Motor neuron (in vitro differentiated cells): ENCODE measurements at regions not wholly inside any gene's neighbourhood (a gene's known extent, or its start where the extent isn't known, plus 50 kb on each side); places are given as distances from the start of the nearest gene placed in this dataset.
"Not testable (repeated sequence)": the region's sequence is repeated elsewhere in the genome, so short reads cannot be mapped to it uniquely, and the experiment has no call there.

Source experiments
- ATAC-seq, 8 experiments: fragments of 200-7000 bp; cut with Tn5 transposase; replicated peaks in 6 of 8; 2 replicates each; pipeline ENCODE4 v1.8.0; 2021; ENCODE audit warnings: mild to moderate bottlenecking in 8 of 8, moderate library complexity in 8 of 8
- H3K27ac ChIP-seq, 2 donors: fragments of 250-450 bp; sonication (Bioruptor Pico); 2 replicates each; pipeline ENCODE4 v1.9.0; 2021; ENCODE audit warnings: antibody characterized with exemption in 2 of 2, mild to moderate bottlenecking in 2 of 2, moderate library complexity in 1 of 2
- H3K4me1 ChIP-seq, 2 donors: fragments of 250-450 bp; sonication (Bioruptor Pico); replicated peaks in 1 of 2; 2 replicates each; pipeline ENCODE4 v1.6.1; 2021; ENCODE audit warnings: antibody characterized with exemption in 2 of 2, mild to moderate bottlenecking in 2 of 2, moderate library complexity in 1 of 2
- H3K4me3 ChIP-seq, 5 donors: fragments of 250-450 bp; sonication (Bioruptor Pico); 2 replicates each; pipeline ENCODE4 v1.9.0; 2021; ENCODE audit warnings: antibody characterized with exemption in 5 of 5, mild to moderate bottlenecking in 5 of 5, moderate library complexity in 4 of 5
- WGBS, 10 experiments: fragments of 450-650 bp; shearing (Covaris generic); methylation state at CpG; one replicate each; pipeline ENCODE4 v1.0.0; 2022; 5-methylcytosine and 5-hydroxymethylcytosine counted together
- in situ Hi-C, 9 experiments: fragments of 400-800 bp; cut with MboI; loops; one replicate each; pipeline ENCODE4 v1.15.0; 2021; ENCODE audit warnings: low sequenced_read_pairs in 9 of 9, low pct_unique_long_range_greater_than_20kb in 2 of 9; ENCODE audit not compliant: unreplicated experiment in 9 of 9

GRCh38 chr16:22633280-22633679 lies 122.6 kb downstream of the NPIPB5 start:
- H3K4me3 ChIP-seq, result no peak overlapping the region

GRCh38 chr16:22633799-22634198 lies 123.1 kb downstream of the NPIPB5 start:
- WGBS, 10 experiments, result 4 to 76% (median 51%) methylated on average over 2 to 3 of the region's 3 CpGs
- Histone ChIP-seq H3K4me3 (no peak overlapping the region), H3K4me1 (peaks cover 0 to 9% of the 10 kb centered on the region in 2 donors), H3K27ac (no peak overlapping the region)
- in situ Hi-C loops, result no loop called here
- peak in 3 of 8 experiments; percentile 42 to 60 (median 54) for ATAC-seq

More at GRCh38 chr16:22633280-22633679, 122.6 kb downstream of the NPIPB5 start:
- ATAC-seq, result peak in 1 of 8 experiments; percentile 6
- Histone ChIP-seq H3K4me1 (peaks cover 0 to 9% of the 10 kb centered on the region in 2 donors), H3K27ac (no peak overlapping the region)
- WGBS, 10 experiments, result 78 to 98% (median 89%) methylated on average over 2 to 5 of the region's 5 CpGs; no CpG with 5 or more reads in 1 of the 10 experiments
- in situ Hi-C loops, result no loop called here

GRCh38 chr16:22634954-22635353 lies 124.3 kb downstream of the NPIPB5 start:
- ATAC-seq, result no peak
- in situ Hi-C loops, result no loop called here
- H3K4me3 ChIP-seq, result no peak overlapping the region
- peak overlapping the region in 1 of 2 donors; percentile 53 for H3K27ac ChIP-seq
- H3K4me1 ChIP-seq, result peaks cover 0 to 9% of the 10 kb centered on the region in 2 donors

DNA sequence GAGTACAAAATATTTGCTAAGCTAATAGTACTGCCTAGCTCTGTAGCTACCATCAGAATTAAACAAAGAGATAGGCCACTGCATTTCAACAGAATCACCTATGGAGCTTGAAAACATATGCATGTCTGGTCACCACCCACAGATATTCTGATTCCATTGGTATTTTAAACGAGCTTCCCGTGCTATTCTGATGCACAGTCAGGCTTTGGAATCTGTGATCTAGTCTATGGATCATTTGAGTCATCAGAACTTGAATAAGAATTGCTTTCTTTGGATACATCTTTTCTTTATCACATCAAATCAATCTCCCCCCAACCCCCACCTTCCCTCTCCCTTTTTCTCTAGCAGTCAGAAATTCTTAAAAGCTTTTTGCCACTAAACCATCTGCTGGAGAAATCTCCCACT lies 124.7 kb downstream of the NPIPB5 start:
- Histone ChIP-seq H3K27ac (peak overlapping the region in 1 of 2 donors; percentile 31), H3K4me1 (peaks cover 0 to 9% of the 10 kb centered on the region in 2 donors), H3K4me3 (no peak overlapping the region)
- in situ Hi-C loops, result no loop called here
- 0 to 10% (median 5%) methylated on average over 2 of the region's 2 CpGs; no CpG with 5 or more reads in 1 of the 10 experiments for WGBS, 10 experiments
- peak in 5 of 8 experiments; percentile 4 to 74 (median 37) for ATAC-seq

DNA sequence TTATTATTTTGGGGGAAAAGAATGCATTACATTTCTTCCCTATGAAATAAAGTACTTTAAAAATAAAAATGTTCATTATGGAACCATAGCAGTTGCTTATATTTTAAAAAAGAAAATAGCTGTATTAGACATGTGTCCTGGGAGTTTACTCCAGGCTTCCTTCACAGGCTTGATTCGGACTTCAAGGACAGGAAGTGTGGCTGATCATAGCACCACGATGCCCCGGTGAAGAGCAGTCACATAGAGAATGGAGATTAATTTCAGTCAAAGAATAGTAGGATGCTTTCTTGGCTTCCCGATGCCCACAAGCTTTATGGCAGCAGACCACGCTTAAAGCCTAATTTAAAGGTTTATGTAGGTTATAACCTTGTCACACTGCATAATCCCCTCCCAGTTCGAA lies 125.1 kb downstream of the NPIPB5 start:
- in situ Hi-C loops, result no loop called here
- peaks cover 0 to 9% of the 10 kb centered on the region in 2 donors for H3K4me1 ChIP-seq
- peak overlapping the region in 1 of 2 donors; percentile 31 for H3K27ac ChIP-seq
- 23 to 82% (median 38%) methylated on average over 6 of the region's 6 CpGs; no CpG with 5 or more reads in 1 of the 10 experiments for WGBS, 10 experiments
- no peak for ATAC-seq
- no peak overlapping the region for H3K4me3 ChIP-seq

DNA sequence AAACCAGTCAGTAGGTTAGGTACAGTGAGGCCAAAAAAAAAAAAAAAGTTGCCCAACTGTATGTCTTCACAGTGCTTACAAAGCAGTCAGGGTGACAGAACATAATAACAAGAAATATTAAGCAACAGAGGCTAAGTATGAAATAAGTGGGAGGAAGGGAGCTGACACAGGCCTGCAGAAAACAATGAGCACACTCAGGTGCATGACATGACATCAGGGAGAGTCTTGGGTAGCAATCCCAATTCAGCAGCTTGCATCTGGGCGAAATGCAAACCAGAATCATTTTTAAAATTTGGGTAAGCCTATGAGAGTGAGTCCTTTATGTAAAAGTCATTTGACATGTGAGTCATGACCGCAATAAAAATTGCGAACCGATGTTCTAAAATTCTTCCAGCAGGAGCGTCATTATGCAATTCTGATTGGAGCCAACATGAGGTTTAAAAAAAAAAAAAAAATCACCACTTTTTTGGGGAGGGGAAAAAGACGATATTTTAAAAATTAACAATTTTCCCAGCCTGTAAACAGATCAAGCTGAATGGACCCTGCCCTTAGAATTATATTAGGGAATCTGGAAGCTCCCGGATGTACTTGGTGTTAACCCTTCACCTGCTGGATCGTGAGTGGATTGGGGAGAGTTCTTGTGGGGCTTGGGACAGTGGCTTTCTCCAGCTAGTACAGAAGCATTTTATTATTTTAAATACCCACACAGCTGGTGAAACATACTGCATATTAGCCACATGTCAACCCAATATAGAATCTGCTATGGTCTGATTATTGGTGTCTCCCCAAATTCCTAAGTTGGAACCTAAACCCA lies 127.9 kb downstream of the NPIPB5 start:
- Histone ChIP-seq H3K4me1 (peaks cover 0 to 9% of the 10 kb centered on the region in 2 donors), H3K4me3 (no peak overlapping the region), H3K27ac (no peak overlapping the region)
- WGBS, 10 experiments, result 6 to 92% (median 79%) methylated on average over 6 to 8 of the region's 8 CpGs
- in situ Hi-C loops, result no loop called here
- ATAC-seq, result peak in 4 of 8 experiments; percentile 32 to 82 (median 76)

DNA sequence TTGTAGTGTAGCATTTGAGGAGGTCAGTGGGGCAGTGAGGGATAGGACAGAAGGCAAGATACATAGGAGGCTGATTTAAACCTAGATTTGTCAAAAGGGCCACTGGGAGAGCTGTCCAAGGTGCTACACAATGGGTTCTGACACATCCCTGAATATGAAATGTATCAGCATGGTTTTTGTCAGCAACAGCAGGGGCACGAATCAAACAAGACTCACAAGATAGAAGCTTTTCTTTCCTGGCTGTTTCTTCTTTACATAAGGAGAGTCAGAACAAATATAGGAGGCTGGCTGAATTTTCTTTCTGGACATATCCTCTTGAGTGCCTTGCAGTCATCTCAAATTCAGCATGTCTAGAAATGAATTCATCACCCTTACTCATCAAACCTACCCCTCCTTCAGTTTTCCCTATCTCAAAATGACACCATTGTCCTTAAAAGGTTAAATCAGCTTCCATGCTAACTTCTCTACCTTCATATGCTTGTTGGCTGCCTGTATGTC lies 130.5 kb downstream of the NPIPB5 start:
- H3K27ac ChIP-seq, result no peak overlapping the region
- peak in 3 of 8 experiments; percentile 5 to 31 (median 13) for ATAC-seq
- in situ Hi-C loops, result no loop called here
- no peaks in the 10 kb centered on the region for H3K4me1 ChIP-seq
- 6 to 71% (median 33%) methylated on average over 1 of the region's 1 CpG; no CpG with 5 or more reads in 2 of the 10 experiments for WGBS, 10 experiments
- no peak overlapping the region for H3K4me3 ChIP-seq

GRCh38 chr16:22642416-22643088 lies 131.9 kb downstream of the NPIPB5 start:
- Histone ChIP-seq H3K4me1 (no peaks in the 10 kb centered on the region), H3K4me3 (no peak overlapping the region), H3K27ac (no peak overlapping the region)
- WGBS, 10 experiments, result 0 to 78% (median 60%) methylated on average over 2 to 9 of the region's 9 CpGs
- ATAC-seq, result no peak
- in situ Hi-C loops, result no loop called here

DNA sequence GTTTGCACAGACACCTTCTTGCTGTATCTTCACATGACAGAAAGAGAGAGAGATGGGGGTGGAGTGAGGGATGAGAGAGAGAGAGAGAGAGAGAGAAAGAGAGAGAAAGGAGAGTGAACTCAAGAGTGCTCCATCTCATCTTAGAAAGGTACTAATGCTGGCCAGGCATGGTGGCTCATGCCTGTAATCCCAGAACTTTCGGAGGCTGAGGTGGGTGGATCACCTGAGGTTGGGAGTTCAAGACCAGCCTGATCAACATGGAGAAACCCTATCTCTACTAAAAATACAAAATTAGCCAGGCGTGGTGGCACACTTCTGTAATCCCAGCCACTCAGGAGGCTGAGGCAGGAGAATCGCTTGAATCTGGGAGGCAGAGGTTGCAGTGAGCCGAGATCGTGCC lies 132.5 kb downstream of the NPIPB5 start:
- ATAC-seq, H3K27ac ChIP-seq, in situ Hi-C loops, H3K4me3 ChIP-seq, H3K4me1 ChIP-seq: not testable (repeated sequence)
- WGBS, 10 experiments, result 26 to 100% (median 79%) methylated on average over 1 to 5 of the region's 5 CpGs

GRCh38 chr16:22643886-22644285 lies 133.2 kb downstream of the NPIPB5 start:
- no peak for ATAC-seq
- Histone ChIP-seq H3K4me3 (no peak overlapping the region), H3K4me1 (no peaks in the 10 kb centered on the region), H3K27ac (no peak overlapping the region)
- 15 to 93% (median 74%) methylated on average over 1 to 2 of the region's 2 CpGs for WGBS, 10 experiments
- in situ Hi-C loops, result no loop called here

GRCh38 chr16:22645868-22646267 lies 135.2 kb downstream of the NPIPB5 start:
- in situ Hi-C loops, result no loop called here
- Histone ChIP-seq H3K4me3 (no peak overlapping the region), H3K4me1 (no peaks in the 10 kb centered on the region), H3K27ac (no peak overlapping the region)
- ATAC-seq, result no peak
- 5 to 78% (median 36%) methylated on average over 2 to 3 of the region's 3 CpGs; no CpG with 5 or more reads in 1 of the 10 experiments for WGBS, 10 experiments

GRCh38 chr16:22646948-22647556 lies 136.4 kb downstream of the NPIPB5 start:
- in situ Hi-C loops, result no loop called here
- no peak for ATAC-seq

GRCh38 chr16:22648141-22648540 lies 137.4 kb downstream of the NPIPB5 start:
- Histone ChIP-seq H3K4me3 (no peak overlapping the region), H3K27ac (no peak overlapping the region), H3K4me1 (no peaks in the 10 kb centered on the region)
- no peak for ATAC-seq
- 30 to 89% (median 61%) methylated on average over 1 to 4 of the region's 4 CpGs for WGBS, 10 experiments
- in situ Hi-C loops, result no loop called here

More at GRCh38 chr16:22646948-22647556, 136.4 kb downstream of the NPIPB5 start:
- H3K4me3 ChIP-seq, result no peak overlapping the region
- H3K27ac ChIP-seq, result no peak overlapping the region
- WGBS, 10 experiments, result 44 to 100% (median 76%) methylated on average over 1 to 7 of the region's 7 CpGs
- H3K4me1 ChIP-seq, result no peaks in the 10 kb centered on the region
